ENCODE measurements at regions not wholly inside any gene's neighbourhood (a gene's known extent, or its start where the extent isn't known, plus 50 kb on each side); places are given as distances from the start of the nearest gene placed in this dataset.
"Not testable (repeated sequence)": the region's sequence is repeated elsewhere in the genome, so short reads cannot be mapped to it uniquely, and the experiment has no call there.

DNA sequence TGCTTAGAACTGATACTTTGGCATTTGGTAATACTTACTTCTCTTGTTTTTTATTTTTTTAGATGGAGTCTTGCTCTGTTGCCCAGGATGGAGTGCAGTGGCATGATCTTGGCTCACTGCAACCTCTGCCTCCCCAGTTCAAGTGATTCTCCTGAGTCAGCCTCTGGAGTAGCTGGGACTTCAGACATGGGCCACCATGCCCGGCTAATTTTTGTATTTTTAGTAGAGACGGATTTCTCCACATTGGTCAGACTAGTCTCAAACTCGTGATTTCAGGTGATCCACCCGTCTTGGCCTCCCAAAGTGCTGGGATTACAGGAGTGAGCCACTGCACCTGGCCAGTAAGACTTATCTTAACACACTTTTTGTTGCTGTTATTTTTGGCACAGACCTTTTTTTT is 175.5 kb downstream of the TGFB2 start:
- not testable (repeated sequence) for H4K8ac ChIP-seq (ENCODE audit: low read depth, low read length); H2AFZ ChIP-seq (ENCODE audit: low read length); H3K79me1 ChIP-seq (ENCODE audit: low read depth, low read length); H3K18ac ChIP-seq (ENCODE audit: low read length); DNase-seq (ENCODE audit: low spot score); H3K4ac ChIP-seq (ENCODE audit: low read length); H2BK5ac ChIP-seq (ENCODE audit: low read length); H3K4me3 ChIP-seq (ENCODE audit: low read length in 2 of 2); H2BK120ac ChIP-seq (ENCODE audit: low read depth, low read length); H3K14ac ChIP-seq (ENCODE audit: low read length); H3K27ac ChIP-seq (replicated peaks; ENCODE audit: low read length); H3K23ac ChIP-seq (ENCODE audit: low read depth, low read length, poor library complexity); H4K91ac ChIP-seq (ENCODE audit: low read depth, low read length, poor library complexity); H2AK5ac ChIP-seq (ENCODE audit: low read depth, low read length); H2BK15ac ChIP-seq (ENCODE audit: low read length); H3K4me2 ChIP-seq (ENCODE audit: insufficient read depth, low read length, poor library complexity, severe bottlenecking); H3K27me3 ChIP-seq (ENCODE audit: control insufficient read depth in 3 of 3, insufficient read depth in 3 of 3, low read depth in 1 of 3, low read length in 3 of 3); H3K9me3 ChIP-seq (replicated peaks in 1 of 2; ENCODE audit: control insufficient read depth in 2 of 2, insufficient read depth in 1 of 2, low read depth in 1 of 2, low read length in 2 of 2); H3K4me1 ChIP-seq (ENCODE audit: control insufficient read depth in 2 of 2, insufficient read depth in 1 of 2, low read depth in 1 of 2, low read length in 2 of 2); H2BK12ac ChIP-seq (ENCODE audit: low read length); H3K36me3 ChIP-seq (replicated peaks in 1 of 2; ENCODE audit: control insufficient read depth in 2 of 2, insufficient read depth in 2 of 2, low read length in 2 of 2); H3K9ac ChIP-seq (ENCODE audit: low read depth, low read length, poor library complexity)
- WGBS, 2 donors (ENCODE audit: extremely low coverage in 2 of 2, insufficient read length in 2 of 2, insufficient replicate concordance in 1 of 2): no CpG with 5 or more reads among the region's 4 CpGs

DNA sequence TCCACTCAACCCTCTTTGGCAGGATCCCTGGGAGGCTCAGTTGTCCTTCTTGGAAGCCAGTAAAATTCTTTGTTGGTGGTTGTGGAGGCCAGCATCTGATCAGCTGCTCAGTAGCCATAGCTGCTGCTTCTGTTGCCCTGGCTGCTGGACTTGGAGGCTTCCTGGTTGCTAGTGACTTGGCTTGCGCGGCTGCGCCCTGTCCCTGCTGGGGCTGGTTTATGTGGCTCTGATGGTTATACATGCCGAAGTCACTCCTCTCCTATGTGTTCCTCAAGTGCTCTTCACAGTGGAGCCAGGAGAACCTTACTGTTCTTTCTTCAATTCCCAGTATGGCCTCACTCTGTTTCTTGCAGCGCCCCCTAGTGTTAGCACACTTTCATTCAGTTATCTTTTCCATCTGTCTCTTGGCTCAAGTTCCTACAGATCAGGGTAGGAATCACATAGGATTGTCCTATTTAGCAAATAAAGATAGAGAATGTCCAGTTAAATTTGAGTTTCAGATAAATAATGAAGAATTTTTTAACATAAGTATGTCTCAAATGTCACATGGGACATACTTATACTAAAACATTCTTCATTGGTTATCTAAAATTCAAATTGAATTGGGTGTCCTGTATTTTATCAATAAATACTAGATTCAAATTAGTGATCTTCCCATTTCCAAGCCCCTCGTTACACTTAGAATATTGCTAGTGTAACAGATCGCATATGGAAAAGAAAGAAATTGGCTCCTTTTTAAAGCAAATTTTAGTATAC is 176.5 kb downstream of the TGFB2 start:
- no peak overlapping the region for H3K4me3 ChIP-seq (ENCODE audit: low read length in 2 of 2)
- no peak overlapping the region for H3K23ac ChIP-seq (ENCODE audit: low read depth, low read length, poor library complexity)
- no peak overlapping the region for H2BK12ac ChIP-seq (ENCODE audit: low read length)
- no peaks in the 10 kb centered on the region for H3K36me3 ChIP-seq (replicated peaks in 1 of 2; ENCODE audit: control insufficient read depth in 2 of 2, insufficient read depth in 2 of 2, low read length in 2 of 2)
- no peak overlapping the region for H4K8ac ChIP-seq (ENCODE audit: low read depth, low read length)
- no peak overlapping the region for H3K9ac ChIP-seq (ENCODE audit: low read depth, low read length, poor library complexity)
- no peaks in the 10 kb centered on the region for H3K27me3 ChIP-seq (ENCODE audit: control insufficient read depth in 3 of 3, insufficient read depth in 3 of 3, low read depth in 1 of 3, low read length in 3 of 3)
- no peak overlapping the region for H2BK15ac ChIP-seq (ENCODE audit: low read length)
- no peak overlapping the region for H4K91ac ChIP-seq (ENCODE audit: low read depth, low read length, poor library complexity)
- no peak overlapping the region for H2AK5ac ChIP-seq (ENCODE audit: low read depth, low read length)
- H3K27ac ChIP-seq (replicated peaks; ENCODE audit: low read length): no peak overlapping the region
- H3K4me2 ChIP-seq (ENCODE audit: insufficient read depth, low read length, poor library complexity, severe bottlenecking): no peak overlapping the region
- no peak overlapping the region for H3K14ac ChIP-seq (ENCODE audit: low read length)
- H2BK5ac ChIP-seq (ENCODE audit: low read length): no peak overlapping the region
- no peaks in the 10 kb centered on the region for H3K79me1 ChIP-seq (ENCODE audit: low read depth, low read length)
- H3K18ac ChIP-seq (ENCODE audit: low read length): no peak overlapping the region
- WGBS, 2 donors (ENCODE audit: extremely low coverage in 2 of 2, insufficient read length in 2 of 2, insufficient replicate concordance in 1 of 2): no CpG with 5 or more reads among the region's 7 CpGs
- H3K4ac ChIP-seq (ENCODE audit: low read length): no peak overlapping the region
- no peaks in the 10 kb centered on the region for H3K9me3 ChIP-seq (replicated peaks in 1 of 2; ENCODE audit: control insufficient read depth in 2 of 2, insufficient read depth in 1 of 2, low read depth in 1 of 2, low read length in 2 of 2)
- peaks cover 4 to 5% of the 10 kb centered on the region in 2 donors for H3K4me1 ChIP-seq (ENCODE audit: control insufficient read depth in 2 of 2, insufficient read depth in 1 of 2, low read depth in 1 of 2, low read length in 2 of 2)
- peak overlapping the region; percentile 49 for H2AFZ ChIP-seq (ENCODE audit: low read length)
- no peak for DNase-seq (ENCODE audit: low spot score)
- H2BK120ac ChIP-seq (ENCODE audit: low read depth, low read length): no peak overlapping the region

GRCh38 chr1:218524526-218524925 is 179.4 kb downstream of the TGFB2 start:
- Histone ChIP-seq H3K9me3 (replicated peaks in 1 of 2; ENCODE audit: control insufficient read depth in 2 of 2, insufficient read depth in 1 of 2, low read depth in 1 of 2, low read length in 2 of 2) (no peaks in the 10 kb centered on the region), H3K27me3 (ENCODE audit: control insufficient read depth in 3 of 3, insufficient read depth in 3 of 3, low read depth in 1 of 3, low read length in 3 of 3) (no peaks in the 10 kb centered on the region), H3K4ac (ENCODE audit: low read length) (no peak overlapping the region), H3K27ac (replicated peaks; ENCODE audit: low read length) (no peak overlapping the region), H3K14ac (ENCODE audit: low read length) (no peak overlapping the region), H2BK120ac (ENCODE audit: low read depth, low read length) (no peak overlapping the region), H2BK15ac (ENCODE audit: low read length) (no peak overlapping the region), H2AK5ac (ENCODE audit: low read depth, low read length) (no peak overlapping the region), H2AFZ (ENCODE audit: low read length) (peak overlapping the region; percentile 31), H4K91ac (ENCODE audit: low read depth, low read length, poor library complexity) (no peak overlapping the region), H3K79me1 (ENCODE audit: low read depth, low read length) (no peaks in the 10 kb centered on the region), H2BK5ac (ENCODE audit: low read length) (no peak overlapping the region), H2BK12ac (ENCODE audit: low read length) (no peak overlapping the region), H3K4me2 (ENCODE audit: insufficient read depth, low read length, poor library complexity, severe bottlenecking) (no peak overlapping the region), H4K8ac (ENCODE audit: low read depth, low read length) (no peak overlapping the region), H3K36me3 (replicated peaks in 1 of 2; ENCODE audit: control insufficient read depth in 2 of 2, insufficient read depth in 2 of 2, low read length in 2 of 2) (no peaks in the 10 kb centered on the region), H3K18ac (ENCODE audit: low read length) (no peak overlapping the region), H3K9ac (ENCODE audit: low read depth, low read length, poor library complexity) (no peak overlapping the region), H3K4me1 (ENCODE audit: control insufficient read depth in 2 of 2, insufficient read depth in 1 of 2, low read depth in 1 of 2, low read length in 2 of 2) (peaks cover 0 to 4% of the 10 kb centered on the region in 2 donors), H3K4me3 (ENCODE audit: low read length in 2 of 2) (no peak overlapping the region), H3K23ac (ENCODE audit: low read depth, low read length, poor library complexity) (no peak overlapping the region)
- no peak for DNase-seq (ENCODE audit: low spot score)
- WGBS, 2 donors (ENCODE audit: extremely low coverage in 2 of 2, insufficient read length in 2 of 2, insufficient replicate concordance in 1 of 2): 100% methylated on average over 1 of the region's 4 CpGs; no CpG with 5 or more reads in 1 of the 2 donors

GRCh38 chr1:218525031-218525430 is 179.9 kb downstream of the TGFB2 start:
- Histone ChIP-seq H3K4me3 (ENCODE audit: low read length in 2 of 2) (no peak overlapping the region), H3K27me3 (ENCODE audit: control insufficient read depth in 3 of 3, insufficient read depth in 3 of 3, low read depth in 1 of 3, low read length in 3 of 3) (no peaks in the 10 kb centered on the region), H3K4me1 (ENCODE audit: control insufficient read depth in 2 of 2, insufficient read depth in 1 of 2, low read depth in 1 of 2, low read length in 2 of 2) (peaks cover 0 to 4% of the 10 kb centered on the region in 2 donors), H2BK15ac (ENCODE audit: low read length) (no peak overlapping the region), H3K79me1 (ENCODE audit: low read depth, low read length) (no peaks in the 10 kb centered on the region), H3K18ac (ENCODE audit: low read length) (no peak overlapping the region), H3K23ac (ENCODE audit: low read depth, low read length, poor library complexity) (no peak overlapping the region), H2AK5ac (ENCODE audit: low read depth, low read length) (no peak overlapping the region), H3K14ac (ENCODE audit: low read length) (no peak overlapping the region), H4K8ac (ENCODE audit: low read depth, low read length) (no peak overlapping the region), H2BK12ac (ENCODE audit: low read length) (no peak overlapping the region), H3K4ac (ENCODE audit: low read length) (no peak overlapping the region), H2AFZ (ENCODE audit: low read length) (peak overlapping the region; percentile 71), H3K36me3 (replicated peaks in 1 of 2; ENCODE audit: control insufficient read depth in 2 of 2, insufficient read depth in 2 of 2, low read length in 2 of 2) (no peaks in the 10 kb centered on the region), H4K91ac (ENCODE audit: low read depth, low read length, poor library complexity) (no peak overlapping the region), H3K9me3 (replicated peaks in 1 of 2; ENCODE audit: control insufficient read depth in 2 of 2, insufficient read depth in 1 of 2, low read depth in 1 of 2, low read length in 2 of 2) (no peaks in the 10 kb centered on the region), H3K4me2 (ENCODE audit: insufficient read depth, low read length, poor library complexity, severe bottlenecking) (no peak overlapping the region), H3K27ac (replicated peaks; ENCODE audit: low read length) (no peak overlapping the region), H2BK5ac (ENCODE audit: low read length) (no peak overlapping the region), H3K9ac (ENCODE audit: low read depth, low read length, poor library complexity) (no peak overlapping the region), H2BK120ac (ENCODE audit: low read depth, low read length) (no peak overlapping the region)
- WGBS, 2 donors (ENCODE audit: extremely low coverage in 2 of 2, insufficient read length in 2 of 2, insufficient replicate concordance in 1 of 2): no CpG with 5 or more reads among the region's 6 CpGs
- no peak for DNase-seq (ENCODE audit: low spot score)
